KMS-11 (cell line): ENCODE measurements at regions not wholly inside any gene's neighbourhood (a gene's known extent, or its start where the extent isn't known, plus 50 kb on each side); places are given as distances from the start of the nearest gene placed in this dataset.
"Not testable (repeated sequence)": the region's sequence is repeated elsewhere in the genome, so short reads cannot be mapped to it uniquely, and the experiment has no call there.

ENCODE experiments used
- H2AFZ ChIP-seq: fragments of 200-600 bp; sonication (generic); 2 replicates; pipeline ENCODE4 v1.6.1; 2016; ENCODE audit warnings: antibody characterized with exemption, mixed run types, low read depth
- H3K27ac ChIP-seq: fragments of 200-600 bp; sonication (generic); 2 replicates; pipeline ENCODE4 v1.6.1; 2016; ENCODE audit warnings: mild to moderate bottlenecking, mixed run types
- H3K27me3 ChIP-seq: fragments of 200-600 bp; sonication (generic); 2 replicates; pipeline ENCODE4 v1.6.1; 2017; ENCODE audit warnings: mild to moderate bottlenecking, low read depth, mixed run types, moderate library complexity; ENCODE audit not compliant: insufficient read depth
- H3K36me3 ChIP-seq: fragments of 200-600 bp; sonication (generic); 2 replicates; pipeline ENCODE4 v1.6.1; 2017; ENCODE audit warnings: mild to moderate bottlenecking, mixed run types; ENCODE audit not compliant: insufficient read depth
- H3K4me1 ChIP-seq: fragments of 200-600 bp; sonication (generic); 2 replicates; pipeline ENCODE4 v1.6.1; 2016; ENCODE audit warnings: mild to moderate bottlenecking, low read depth, mixed run types; ENCODE audit not compliant: poor library complexity, severe bottlenecking
- H3K4me2 ChIP-seq: fragments of 200-600 bp; sonication (generic); 2 replicates; pipeline ENCODE4 v1.7.0; 2016; ENCODE audit warnings: mild to moderate bottlenecking, mixed run types
- H3K4me3 ChIP-seq: fragments of 200-600 bp; sonication (generic); IDR thresholded peaks from 2 replicates; pipeline ENCODE4 v1.6.1; 2017; ENCODE audit warnings: low read depth, low read length, mixed read lengths; ENCODE audit not compliant: insufficient read depth
- H3K79me2 ChIP-seq: fragments of 200-600 bp; sonication (generic); 2 replicates; pipeline ENCODE4 v1.6.1; 2016; ENCODE audit warnings: low read depth, mixed run types; ENCODE audit not compliant: insufficient read depth
- H3K9ac ChIP-seq: fragments of 200-600 bp; sonication (generic); 2 replicates; pipeline ENCODE4 v1.6.1; 2016; ENCODE audit warnings: mild to moderate bottlenecking, mixed run types
- H4K20me1 ChIP-seq: fragments of 200-600 bp; sonication (generic); 2 replicates; pipeline ENCODE4 v1.6.1; 2016; ENCODE audit warnings: mild to moderate bottlenecking, mixed run types; ENCODE audit not compliant: insufficient read depth
- CTCF ChIP-seq: fragments of 200-600 bp; sonication (generic); conservative IDR thresholded peaks from 2 replicates; pipeline ENCODE4 v1.6.1; 2017; ENCODE audit warnings: low read depth, mild to moderate bottlenecking, antibody characterized with exemption, low read length, moderate library complexity, mixed read lengths

GRCh38 chr7:115183431-115184057, 261.6 kb downstream of the MDFIC start:
- Histone ChIP-seq H4K20me1 (no peaks in the 10 kb centered on the region), H3K79me2 (no peaks in the 10 kb centered on the region), H3K4me2 (no peak overlapping the region), H3K27ac (no peak overlapping the region), H2AFZ (no peak overlapping the region), H3K4me3 (no peak overlapping the region), H3K4me1 (no peaks in the 10 kb centered on the region), H3K27me3 (no peaks in the 10 kb centered on the region), H3K36me3 (no peaks in the 10 kb centered on the region), H3K9ac (no peak overlapping the region)
- TF ChIP-seq CTCF, result no peak

GRCh38 chr7:115178835-115179234, 256.9 kb downstream of the MDFIC start:
- H3K79me2 ChIP-seq, result no peaks in the 10 kb centered on the region
- H4K20me1 ChIP-seq, result no peaks in the 10 kb centered on the region
- no peak overlapping the region for H3K4me2 ChIP-seq
- H3K9ac ChIP-seq, result no peak overlapping the region
- H3K36me3 ChIP-seq, result no peaks in the 10 kb centered on the region
- no peak overlapping the region for H2AFZ ChIP-seq
- H3K27me3 ChIP-seq, result no peaks in the 10 kb centered on the region
- no peaks in the 10 kb centered on the region for H3K4me1 ChIP-seq
- no peak for TF ChIP-seq CTCF
- H3K4me3 ChIP-seq, result no peak overlapping the region
- no peak overlapping the region for H3K27ac ChIP-seq

DNA sequence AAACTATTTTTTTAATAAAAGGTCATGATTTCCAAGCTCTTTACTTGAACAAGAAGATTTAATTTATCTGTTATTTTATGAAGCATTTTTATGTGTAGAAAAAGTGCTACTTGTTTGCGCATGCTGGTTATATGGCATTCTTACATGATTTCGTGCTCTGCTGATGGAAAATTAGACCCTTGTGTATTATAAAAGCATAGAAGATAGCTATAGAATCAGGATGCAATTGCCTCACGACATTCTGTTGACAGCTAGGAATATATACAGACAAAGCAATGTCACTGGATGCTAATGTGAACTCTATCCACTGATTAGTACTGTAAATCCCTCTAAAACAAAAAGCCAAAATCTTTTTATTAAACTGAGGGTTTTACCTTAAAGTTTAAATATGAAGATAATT, 255.9 kb downstream of the MDFIC start:
- Histone ChIP-seq H3K4me2 (no peak overlapping the region), H4K20me1 (no peaks in the 10 kb centered on the region), H3K9ac (no peak overlapping the region), H3K27ac (no peak overlapping the region), H3K79me2 (no peaks in the 10 kb centered on the region), H3K4me3 (no peak overlapping the region), H3K4me1 (no peaks in the 10 kb centered on the region), H3K27me3 (no peaks in the 10 kb centered on the region), H3K36me3 (no peaks in the 10 kb centered on the region), H2AFZ (no peak overlapping the region)
- TF ChIP-seq CTCF, result no peak

DNA sequence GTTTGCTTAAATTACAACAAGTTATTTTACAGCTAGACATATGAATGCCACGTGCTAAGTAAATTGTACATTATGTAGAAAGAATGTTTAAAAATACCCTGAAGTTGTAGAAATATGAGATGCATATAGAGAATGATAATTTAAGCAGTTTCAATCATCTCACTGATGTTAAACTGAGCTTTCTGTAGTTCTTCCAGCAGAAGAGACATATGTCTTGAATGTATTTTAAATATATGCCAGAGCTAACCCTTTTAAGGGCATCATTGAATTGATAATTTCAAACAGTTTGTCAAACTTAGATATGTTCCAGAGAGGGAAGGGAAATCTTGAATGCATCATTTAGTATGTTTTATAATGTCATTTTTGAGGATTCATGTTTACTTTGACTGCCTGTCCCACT, 255.2 kb downstream of the MDFIC start:
- no peaks in the 10 kb centered on the region for H3K79me2 ChIP-seq
- H3K4me1 ChIP-seq, result no peaks in the 10 kb centered on the region
- no peak overlapping the region for H3K4me3 ChIP-seq
- H3K27me3 ChIP-seq, result no peaks in the 10 kb centered on the region
- H3K27ac ChIP-seq, result no peak overlapping the region
- no peaks in the 10 kb centered on the region for H3K36me3 ChIP-seq
- H3K9ac ChIP-seq, result no peak overlapping the region
- no peak for TF ChIP-seq CTCF
- H4K20me1 ChIP-seq, result no peaks in the 10 kb centered on the region
- H3K4me2 ChIP-seq, result no peak overlapping the region
- no peak overlapping the region for H2AFZ ChIP-seq

- H3K36me3 ChIP-seq, H3K27ac ChIP-seq, H2AFZ ChIP-seq, H3K4me1 ChIP-seq, H3K9ac ChIP-seq, H3K4me2 ChIP-seq, H4K20me1 ChIP-seq, H3K79me2 ChIP-seq, H3K27me3 ChIP-seq, H3K4me3 ChIP-seq: not testable (repeated sequence)
Measured at GRCh38 chr7:115172397-115172796, 250.5 kb downstream of the MDFIC start.
